Omental fat pad (tissue), 3 donors: ENCODE measurements at regions not wholly inside any gene's neighbourhood (a gene's known extent, or its start where the extent isn't known, plus 50 kb on each side); places are given as distances from the start of the nearest gene placed in this dataset.

ENCODE experiments used
- ATAC-seq: fragments of 150-250 bp; one replicate; pipeline ENCODE4 v1.9.1; 2016; ENCODE audit warnings: mild to moderate bottlenecking, moderate library complexity; ENCODE audit not compliant: low FRiP score
- DNase-seq: peaks from one replicate; pipeline ENCODE4 v3.0.0-alpha.2; 2019; ENCODE audit warnings: low spot score
- CTCF ChIP-seq, 3 donors: fragments of 450-650 bp; IDR thresholded peaks; one replicate each; pipeline ENCODE4 v1.5.1; 2016 to 2017; ENCODE audit warnings: antibody characterized with exemption in 3 of 3, mild to moderate bottlenecking in 3 of 3, moderate library complexity in 2 of 3

GRCh38 chr14:84040101-84040500 is 1489.8 kb upstream of the FLRT2 start:
- TF ChIP-seq CTCF (IDR thresholded peaks at IDR 0.05), result no peak
- ATAC-seq (no peak), DNase-seq (no peak)

GRCh38 chr14:84041421-84041820 is 1488.5 kb upstream of the FLRT2 start:
- TF ChIP-seq CTCF (IDR thresholded peaks at IDR 0.05), result no peak
- ATAC-seq (no peak), DNase-seq (no peak)

GRCh38 chr14:84042992-84043391 is 1487.0 kb upstream of the FLRT2 start:
- DNase-seq (no peak), ATAC-seq (no peak)
- no peak for TF ChIP-seq CTCF (IDR thresholded peaks at IDR 0.05)

- DNase-seq (no peak), ATAC-seq (no peak)
- TF ChIP-seq CTCF (IDR thresholded peaks at IDR 0.05), result no peak
Observed at GRCh38 chr14:84064316-84065125, 1465.4 kb upstream of the FLRT2 start.

- ATAC-seq (no peak), DNase-seq (no peak)
- no peak for TF ChIP-seq CTCF (IDR thresholded peaks at IDR 0.05)
Observed at GRCh38 chr14:84065811-84066210, 1464.1 kb upstream of the FLRT2 start.

- ATAC-seq (no peak), DNase-seq (no peak)
- no peak for TF ChIP-seq CTCF (IDR thresholded peaks at IDR 0.05)
Observed at GRCh38 chr14:84068288-84068687, 1461.7 kb upstream of the FLRT2 start.

- no peak for DNase-seq
- ATAC-seq, result no peak
- TF ChIP-seq CTCF (IDR thresholded peaks at IDR 0.05), result no peak
Observed at GRCh38 chr14:84071061-84071460, 1458.9 kb upstream of the FLRT2 start.
